ENCODE measurements at regions not wholly inside any gene's neighbourhood (a gene's known extent, or its start where the extent isn't known, plus 50 kb on each side); places are given as distances from the start of the nearest gene placed in this dataset.

DNA sequence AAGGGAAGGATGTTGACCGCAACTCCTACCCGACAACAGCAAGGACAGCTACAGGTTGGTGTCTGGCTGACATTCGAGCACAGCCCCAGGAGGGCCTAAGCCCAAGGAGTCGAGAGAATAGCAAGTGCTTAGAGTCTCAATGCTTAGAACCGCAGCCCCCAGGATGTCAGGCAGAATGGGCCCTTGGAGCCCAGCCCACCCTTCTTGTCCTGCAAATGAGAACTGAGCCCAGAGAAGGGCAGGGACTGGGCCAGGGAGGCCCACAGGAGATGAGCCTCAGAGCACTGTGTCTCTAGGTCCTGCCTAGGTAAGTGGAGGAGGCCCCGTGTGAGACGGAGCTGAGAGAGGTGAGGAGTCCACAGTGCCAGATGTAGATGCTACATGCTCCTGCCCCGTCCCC is 173.3 kb upstream of the ZMIZ1 start:
- TF ChIP-seq, protein P1, sequence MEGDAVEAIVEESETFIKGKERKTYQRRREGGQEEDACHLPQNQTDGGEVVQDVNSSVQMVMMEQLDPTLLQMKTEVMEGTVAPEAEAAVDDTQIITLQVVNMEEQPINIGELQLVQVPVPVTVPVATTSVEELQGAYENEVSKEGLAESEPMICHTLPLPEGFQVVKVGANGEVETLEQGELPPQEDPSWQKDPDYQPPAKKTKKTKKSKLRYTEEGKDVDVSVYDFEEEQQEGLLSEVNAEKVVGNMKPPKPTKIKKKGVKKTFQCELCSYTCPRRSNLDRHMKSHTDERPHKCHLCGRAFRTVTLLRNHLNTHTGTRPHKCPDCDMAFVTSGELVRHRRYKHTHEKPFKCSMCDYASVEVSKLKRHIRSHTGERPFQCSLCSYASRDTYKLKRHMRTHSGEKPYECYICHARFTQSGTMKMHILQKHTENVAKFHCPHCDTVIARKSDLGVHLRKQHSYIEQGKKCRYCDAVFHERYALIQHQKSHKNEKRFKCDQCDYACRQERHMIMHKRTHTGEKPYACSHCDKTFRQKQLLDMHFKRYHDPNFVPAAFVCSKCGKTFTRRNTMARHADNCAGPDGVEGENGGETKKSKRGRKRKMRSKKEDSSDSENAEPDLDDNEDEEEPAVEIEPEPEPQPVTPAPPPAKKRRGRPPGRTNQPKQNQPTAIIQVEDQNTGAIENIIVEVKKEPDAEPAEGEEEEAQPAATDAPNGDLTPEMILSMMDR (IDR thresholded peaks at IDR 0.05; ENCODE audit: borderline replicate concordance), result no peak
- DNase-seq, result no peak
- H3K27ac ChIP-seq (replicated peaks), result no peak overlapping the region
- H3K4me3 ChIP-seq, result no peak overlapping the region
- H3K36me3 ChIP-seq, result no peaks in the 10 kb centered on the region
- H3K9me3 ChIP-seq (replicated peaks), result no peaks in the 10 kb centered on the region
- H3K27me3 ChIP-seq (ENCODE audit: low read depth), result no peaks in the 10 kb centered on the region
- intact Hi-C loops (cut with micrococcal nuclease), result no loop called here
- H3K4me1 ChIP-seq, result peaks cover 10% of the 10 kb centered on the region

DNA sequence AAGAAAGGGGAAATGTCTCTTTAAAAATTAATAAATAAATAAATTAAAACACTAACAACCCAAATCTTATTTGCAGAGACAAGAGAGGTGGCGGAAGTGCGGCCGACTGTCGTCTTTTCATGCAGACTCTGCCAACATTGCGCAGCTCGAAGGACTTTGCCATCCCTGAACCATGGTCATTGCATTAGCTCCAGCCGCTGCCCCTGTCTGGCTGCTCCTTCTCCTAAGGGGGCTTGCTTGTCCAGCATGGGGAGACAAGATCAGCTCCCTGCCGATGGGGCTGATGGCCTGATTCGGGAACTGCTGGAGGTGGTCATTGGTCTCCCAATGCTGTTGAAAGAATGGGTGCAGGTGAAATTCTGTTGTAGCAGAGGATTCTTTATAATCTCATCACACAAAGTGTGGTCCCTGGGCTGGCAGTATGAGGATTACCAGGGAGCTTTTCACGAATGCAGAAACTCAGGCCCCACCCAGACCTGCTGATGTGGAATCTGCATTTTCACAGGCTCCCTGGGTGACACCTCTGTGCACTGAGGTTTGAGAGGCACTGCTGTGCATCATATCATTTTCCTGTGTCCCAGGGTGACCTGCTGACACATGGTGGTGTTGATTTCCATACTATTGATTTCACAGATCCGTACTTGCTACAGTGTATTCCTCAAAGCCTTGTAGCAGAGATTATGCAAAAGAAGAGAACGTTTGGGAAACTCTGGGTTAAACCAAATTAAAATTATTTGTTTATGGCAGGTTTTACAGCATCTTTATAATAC is 172.4 kb upstream of the ZMIZ1 start:
- H3K27ac ChIP-seq (replicated peaks), result no peak overlapping the region
- DNase-seq, result no peak
- no peaks in the 10 kb centered on the region for H3K36me3 ChIP-seq
- TF ChIP-seq, protein P1 (IDR thresholded peaks at IDR 0.05; ENCODE audit: borderline replicate concordance), result no peak
- H3K9me3 ChIP-seq (replicated peaks), result no peaks in the 10 kb centered on the region
- H3K27me3 ChIP-seq (ENCODE audit: low read depth), result no peaks in the 10 kb centered on the region
- peaks cover 14% of the 10 kb centered on the region for H3K4me1 ChIP-seq
- no peak overlapping the region for H3K4me3 ChIP-seq
- intact Hi-C loops (cut with micrococcal nuclease), result no loop called here

DNA sequence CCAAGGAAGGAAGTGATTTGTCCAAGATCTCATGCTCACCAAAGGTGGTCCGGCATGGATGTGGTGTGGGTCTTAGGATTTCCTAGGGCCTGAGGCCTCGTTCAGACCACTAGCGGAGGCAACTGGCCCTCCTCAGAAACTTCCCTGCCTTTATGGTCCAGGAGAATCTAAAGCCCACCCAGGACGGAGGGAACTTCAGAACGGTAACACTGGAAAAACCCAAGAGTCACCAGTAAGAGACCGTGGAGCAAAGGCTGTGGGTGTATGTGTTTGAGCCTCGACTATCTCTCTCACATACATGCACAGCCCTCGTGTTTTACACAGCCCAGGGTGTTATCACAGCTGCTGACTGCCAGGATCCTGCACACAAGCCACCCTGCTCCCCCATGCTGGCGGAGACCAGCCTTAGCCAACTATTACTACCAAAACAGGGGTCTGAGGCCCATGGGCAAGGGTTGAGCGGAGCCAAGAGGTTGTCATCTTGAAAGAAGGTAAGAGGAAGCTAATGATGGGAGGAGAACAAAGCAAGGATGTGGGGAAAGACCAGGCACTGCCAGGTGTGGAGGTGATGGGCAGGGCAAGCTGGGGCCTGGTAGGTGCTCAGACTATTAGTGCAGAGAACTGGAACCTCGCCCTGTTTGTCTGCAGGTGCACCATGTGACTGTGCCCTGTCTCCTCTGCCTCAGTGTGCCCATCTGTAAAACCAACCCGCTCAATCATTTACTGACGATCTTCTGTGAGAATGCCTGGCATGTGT is 170.2 kb upstream of the ZMIZ1 start:
- H3K36me3 ChIP-seq, result no peaks in the 10 kb centered on the region
- no peak for DNase-seq
- H3K9me3 ChIP-seq (replicated peaks), result no peaks in the 10 kb centered on the region
- peaks cover 14% of the 10 kb centered on the region for H3K4me1 ChIP-seq
- H3K27me3 ChIP-seq (ENCODE audit: low read depth), result no peaks in the 10 kb centered on the region
- no peak overlapping the region for H3K4me3 ChIP-seq
- no peak overlapping the region for H3K27ac ChIP-seq (replicated peaks)
- intact Hi-C loops (cut with micrococcal nuclease), result no loop called here
- TF ChIP-seq, protein P1 (IDR thresholded peaks at IDR 0.05; ENCODE audit: borderline replicate concordance), result no peak

DNA sequence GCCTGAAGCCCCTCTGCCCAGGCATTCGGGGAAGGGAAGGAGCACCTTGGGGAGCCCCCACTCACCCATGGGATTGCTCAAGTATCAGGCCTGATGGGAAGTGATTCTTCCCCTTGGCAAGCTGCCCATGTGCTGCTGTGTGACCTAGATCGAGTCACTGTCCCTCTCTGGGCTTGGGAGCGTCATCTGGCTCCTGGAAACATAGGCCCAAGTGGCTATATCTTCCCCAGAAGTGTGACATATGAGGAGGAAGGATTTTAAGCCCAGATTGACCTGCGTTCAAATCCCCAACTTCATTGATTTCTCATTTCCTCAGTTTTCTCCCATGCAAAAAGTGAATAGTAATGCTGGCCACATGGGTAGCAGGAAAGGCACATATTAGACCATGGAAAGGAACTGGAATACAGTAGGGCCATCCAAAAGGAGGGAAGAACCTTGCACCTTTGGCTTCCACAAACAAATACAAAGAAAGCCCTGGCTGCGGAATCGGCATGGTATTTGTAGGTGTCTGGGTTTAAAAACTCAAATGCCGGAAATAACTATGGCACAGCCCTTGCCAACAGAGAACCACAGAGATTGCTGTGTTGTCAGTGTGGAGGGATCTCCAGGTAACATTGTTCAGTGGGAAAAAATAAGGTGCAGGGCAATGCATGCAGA is 169.5 kb upstream of the ZMIZ1 start:
- Histone ChIP-seq H3K36me3 (no peaks in the 10 kb centered on the region), H3K4me3 (no peak overlapping the region), H3K4me1 (peaks cover 14% of the 10 kb centered on the region), H3K27me3 (ENCODE audit: low read depth) (no peaks in the 10 kb centered on the region), H3K9me3 (replicated peaks) (no peaks in the 10 kb centered on the region), H3K27ac (replicated peaks) (peak overlapping the region; percentile 62)
- intact Hi-C loops (cut with micrococcal nuclease), result no loop called here
- TF ChIP-seq, protein P1 (IDR thresholded peaks at IDR 0.05; ENCODE audit: borderline replicate concordance), result no peak
- no peak for DNase-seq

DNA sequence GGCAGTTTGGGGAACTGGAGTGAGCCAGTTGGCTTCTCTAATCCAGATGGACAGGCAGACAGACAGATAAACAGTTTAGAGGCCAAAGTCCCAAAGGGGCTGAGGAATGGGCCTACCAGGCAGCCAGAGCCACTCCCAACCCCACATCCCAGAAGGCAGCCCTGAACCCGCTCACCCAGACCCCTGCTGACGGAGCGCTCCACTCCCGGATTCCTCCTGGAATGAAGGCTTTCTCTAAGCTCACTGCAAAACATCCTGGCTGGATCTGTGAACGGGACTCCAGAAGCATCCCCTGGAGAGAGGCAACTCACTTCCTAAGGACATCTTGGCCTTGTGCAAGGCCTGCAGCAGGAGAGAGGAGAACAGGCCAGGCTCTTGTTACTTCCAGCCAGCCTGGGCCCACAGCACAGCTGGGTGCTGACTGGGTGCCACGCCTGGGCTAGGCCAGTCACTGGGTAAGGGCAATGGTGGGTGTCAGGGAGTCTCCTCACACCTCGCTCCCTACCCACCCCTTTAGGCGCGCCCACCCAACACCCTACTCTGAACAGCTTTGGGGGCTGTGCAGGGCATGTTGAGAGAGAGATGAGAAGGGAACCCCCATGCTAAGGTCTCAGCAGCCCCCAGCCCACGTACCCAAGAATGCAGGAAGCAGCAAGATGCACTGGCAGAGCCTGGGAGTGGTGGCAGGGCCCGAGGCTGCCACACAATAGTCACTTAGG is 168.6 kb upstream of the ZMIZ1 start:
- H3K27ac ChIP-seq (replicated peaks), result peak overlapping the region; percentile 62
- H3K4me3 ChIP-seq, result no peak overlapping the region
- DNase-seq, result peak; percentile 70
- no peaks in the 10 kb centered on the region for H3K9me3 ChIP-seq (replicated peaks)
- H3K27me3 ChIP-seq (ENCODE audit: low read depth), result no peaks in the 10 kb centered on the region
- TF ChIP-seq, protein P1 (IDR thresholded peaks at IDR 0.05; ENCODE audit: borderline replicate concordance), result no peak
- H3K36me3 ChIP-seq, result no peaks in the 10 kb centered on the region
- intact Hi-C loops (cut with micrococcal nuclease), result no loop called here
- peaks cover 14% of the 10 kb centered on the region for H3K4me1 ChIP-seq
